GM18951 (cell line): ENCODE measurements at regions not wholly inside any gene's neighbourhood (a gene's known extent, or its start where the extent isn't known, plus 50 kb on each side); places are given as distances from the start of the nearest gene placed in this dataset.
"Not testable (repeated sequence)": the region's sequence is repeated elsewhere in the genome, so short reads cannot be mapped to it uniquely, and the experiment has no call there.

Experiments used
- POLR2A ChIP-seq: IDR thresholded peaks from 4 replicates; pipeline ENCODE4 v1.6.1; 2011; ENCODE audit warnings: mild to moderate bottlenecking; ENCODE audit not compliant: insufficient read length, insufficient read depth; ENCODE audit errors: extremely low read depth
- in situ Hi-C: fragments of 300-500 bp; cut with MboI; formaldehyde crosslinking; loops from one replicate; pipeline ENCODE4 v1.12.0; 2022; ENCODE audit warnings: low sequenced_read_pairs, mixed read lengths, inconsistent platforms; ENCODE audit not compliant: unreplicated experiment

DNA sequence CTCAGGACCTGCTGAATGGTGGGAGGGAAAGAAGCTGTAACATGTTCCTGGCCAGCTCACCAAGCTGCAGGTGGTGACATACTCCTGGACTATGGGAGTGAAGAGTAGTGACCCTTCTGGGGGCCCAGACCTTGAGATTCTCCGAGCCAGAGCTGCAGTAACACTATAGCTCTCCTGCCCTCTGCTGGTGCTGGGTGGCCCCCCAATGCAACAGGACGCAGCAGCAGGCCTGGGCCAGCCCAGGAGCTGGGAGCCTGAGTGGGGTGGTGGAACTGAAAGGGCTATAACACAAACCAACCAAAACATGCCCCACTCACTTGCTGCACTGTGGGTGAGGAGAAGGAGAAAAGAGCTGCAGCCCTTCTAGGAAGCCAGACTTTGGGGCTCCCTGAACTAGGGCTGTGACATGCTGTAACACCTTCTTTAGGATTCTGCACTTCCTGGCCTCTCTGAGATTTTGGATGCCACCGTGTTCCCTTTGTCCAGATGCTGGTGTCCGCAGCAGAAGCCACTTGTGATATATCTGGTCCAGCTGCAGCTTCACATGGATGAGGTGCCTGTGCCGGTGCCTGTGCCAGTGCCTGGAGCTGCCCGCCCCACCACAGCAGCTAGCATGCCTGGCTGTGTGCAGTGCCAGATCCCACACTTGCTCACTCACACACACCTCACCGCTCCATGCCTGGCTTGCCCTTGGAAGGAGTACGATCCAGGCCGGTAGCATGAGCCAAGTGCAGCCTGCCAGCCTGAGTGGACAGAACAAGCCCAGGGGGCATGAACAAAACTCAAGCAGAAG is 636.8 kb upstream of the KCNMB2 start:
- in situ Hi-C loops: no loop called here
- TF ChIP-seq POLR2A: no peak

DNA sequence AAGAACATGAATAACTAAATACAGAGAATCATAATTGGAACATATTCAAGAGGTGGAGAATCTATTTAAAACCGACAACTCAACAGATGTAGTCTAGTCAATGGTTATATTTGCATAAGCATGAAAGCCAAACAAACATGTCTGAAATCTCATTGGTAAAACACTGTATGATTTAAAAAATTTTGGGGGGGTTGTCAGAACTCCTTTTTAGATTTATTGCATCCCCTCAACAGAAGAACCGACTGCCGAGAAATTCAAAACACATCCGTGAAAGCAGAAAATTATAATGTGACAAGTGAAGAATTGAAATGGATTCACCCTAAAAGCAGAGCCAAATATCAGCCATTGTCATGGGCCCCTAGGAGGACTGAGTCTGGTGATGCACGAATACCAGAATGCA is 633.4 kb upstream of the KCNMB2 start:
- in situ Hi-C loops: no loop called here
- TF ChIP-seq POLR2A: no peak

- TF ChIP-seq POLR2A: no peak
These were observed 631.6 kb upstream of the KCNMB2 start for GRCh38 chr3:177904621-177905020.

GRCh38 chr3:177905173-177906125 is 630.8 kb upstream of the KCNMB2 start:
- no peak for TF ChIP-seq POLR2A
- in situ Hi-C loops: no loop called here

More at GRCh38 chr3:177904621-177905020, 631.6 kb upstream of the KCNMB2 start:
- in situ Hi-C loops: no loop called here

- no peak for TF ChIP-seq POLR2A
- in situ Hi-C loops: no loop called here
These were observed 630.1 kb upstream of the KCNMB2 start for GRCh38 chr3:177906126-177906511.

DNA sequence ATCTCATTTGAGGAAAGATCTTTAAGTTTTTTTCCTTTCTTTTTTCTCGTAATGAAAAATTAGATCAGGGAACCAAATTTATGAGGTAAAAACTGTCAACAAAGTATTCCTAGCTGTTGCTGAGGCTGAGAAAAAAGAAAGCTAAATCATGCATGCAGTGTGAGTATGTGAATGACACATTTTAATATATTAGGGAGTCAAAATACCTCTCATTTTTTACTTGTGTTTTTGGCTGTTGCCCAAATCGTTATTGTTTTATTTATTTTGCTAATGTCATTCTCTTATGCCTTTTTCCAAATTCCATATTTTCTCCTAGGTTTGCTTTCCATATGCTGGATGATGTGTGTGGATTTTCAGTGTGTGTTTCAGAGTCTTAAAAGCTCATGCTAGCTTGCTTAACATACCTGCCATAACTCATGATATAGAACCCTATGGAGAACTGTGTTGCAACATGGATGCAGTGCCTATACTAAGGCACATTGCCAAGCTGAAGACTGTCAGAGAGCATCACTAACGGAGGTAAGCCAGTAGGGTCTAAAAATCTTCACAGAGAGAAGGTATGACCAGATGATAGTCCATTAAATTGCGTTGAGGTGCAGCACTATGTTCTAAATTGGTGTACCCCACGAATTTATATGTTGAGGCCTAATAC is 629.5 kb upstream of the KCNMB2 start:
- in situ Hi-C loops: no loop called here
- no peak for TF ChIP-seq POLR2A

- in situ Hi-C loops: not testable (repeated sequence)
These were observed 626.7 kb upstream of the KCNMB2 start for GRCh38 chr3:177909530-177909929.

DNA sequence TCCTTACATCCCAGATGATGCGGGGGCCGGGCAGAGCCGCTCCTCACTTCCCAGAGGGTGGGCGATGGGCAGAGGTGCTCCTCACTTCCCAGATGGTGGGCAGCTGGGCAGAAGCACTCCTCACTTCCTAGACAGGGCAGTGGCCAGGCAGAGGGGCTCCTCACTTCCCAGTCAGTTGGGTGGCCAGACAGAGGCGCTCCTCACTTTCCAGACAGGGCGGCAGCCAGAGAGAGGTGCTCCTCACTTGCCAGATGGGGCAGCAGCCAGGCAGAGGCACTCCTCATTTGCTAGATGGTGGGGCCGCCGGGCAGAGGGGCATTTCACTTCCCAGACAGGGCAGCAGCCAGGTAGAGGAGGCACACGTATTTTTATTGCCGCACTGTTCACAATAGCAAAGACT is 622.0 kb upstream of the KCNMB2 start:
- TF ChIP-seq POLR2A: no peak
- in situ Hi-C loops: no loop called here

DNA sequence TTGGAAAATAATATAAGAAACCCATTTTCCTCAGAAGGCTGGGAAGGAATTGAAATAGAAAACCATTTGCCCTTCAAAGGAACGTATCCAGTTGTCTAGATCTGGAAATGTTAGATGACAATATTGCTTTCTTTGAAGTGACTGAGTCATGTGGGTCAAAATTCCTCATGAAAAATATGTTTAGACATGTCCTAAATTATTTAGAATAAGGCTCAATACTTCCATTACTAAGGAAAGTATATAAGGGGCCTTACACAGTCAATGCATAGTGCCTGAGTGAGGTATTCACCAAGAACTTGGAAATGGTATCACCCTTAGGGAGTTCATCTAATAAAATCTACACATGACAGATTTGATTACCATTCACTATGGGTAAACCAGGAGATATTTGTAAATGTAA is 619.8 kb upstream of the KCNMB2 start:
- in situ Hi-C loops: no loop called here
- no peak for TF ChIP-seq POLR2A

- no peak for TF ChIP-seq POLR2A
- in situ Hi-C loops: no loop called here
These were observed 618.9 kb upstream of the KCNMB2 start for GRCh38 chr3:177917234-177917861.

DNA sequence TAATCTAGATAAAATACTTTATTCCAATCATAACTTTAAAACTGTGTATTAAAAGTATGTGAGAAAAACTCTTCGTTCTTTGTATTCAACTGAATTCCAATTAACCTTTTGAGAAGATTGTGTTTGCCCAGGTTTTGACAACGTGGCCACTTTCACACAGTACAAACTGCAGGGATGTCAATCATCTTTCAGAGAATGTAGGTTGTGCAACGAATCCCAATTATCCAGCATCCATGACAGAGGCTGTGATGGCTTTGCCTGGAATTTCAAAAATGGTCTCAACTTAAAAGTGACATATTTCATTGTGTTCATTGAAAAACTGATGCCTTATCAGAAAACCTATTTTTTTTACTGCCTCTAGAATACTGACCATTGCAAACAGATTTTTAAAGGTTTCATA is 615.1 kb upstream of the KCNMB2 start:
- no peak for TF ChIP-seq POLR2A
- in situ Hi-C loops: no loop called here

GRCh38 chr3:177924261-177924660 is 612.0 kb upstream of the KCNMB2 start:
- TF ChIP-seq POLR2A: no peak

DNA sequence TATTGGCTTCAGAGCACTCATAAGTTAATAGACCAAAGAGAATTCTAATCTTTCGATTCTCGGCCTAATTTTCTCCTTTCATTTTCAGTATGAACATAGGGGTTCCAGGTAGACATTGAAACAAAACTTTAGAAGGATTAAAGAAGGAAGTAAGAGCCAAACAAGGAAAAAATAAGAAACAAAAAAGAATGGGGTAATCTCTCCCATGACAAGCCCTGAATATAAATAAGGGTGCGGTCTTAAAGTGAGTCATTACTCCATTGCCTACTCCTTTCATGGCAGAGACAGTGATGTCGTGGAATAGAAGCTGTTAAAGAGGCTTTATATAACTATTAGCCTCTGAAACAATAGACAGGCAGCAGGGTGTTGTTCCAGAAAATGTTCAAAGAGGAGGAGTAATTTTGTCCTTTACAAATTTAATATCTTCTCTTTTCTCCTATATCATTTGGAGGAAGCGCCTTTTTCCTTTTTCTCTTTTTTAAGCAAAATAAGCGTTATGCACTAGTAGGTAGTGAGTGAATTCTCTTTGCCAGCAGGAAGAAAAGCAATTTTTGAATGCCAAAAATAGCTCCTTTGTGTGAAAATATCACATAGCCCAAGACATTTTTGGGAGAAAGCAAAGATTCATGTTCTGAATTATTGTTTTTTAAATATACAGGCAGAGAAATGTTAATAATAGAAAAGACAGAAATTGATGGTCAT is 607.9 kb upstream of the KCNMB2 start:
- in situ Hi-C loops: no loop called here
- no peak for TF ChIP-seq POLR2A

More at GRCh38 chr3:177924261-177924660, 612.0 kb upstream of the KCNMB2 start:
- in situ Hi-C loops: no loop called here

- in situ Hi-C loops: no loop called here
These were observed 606.9 kb upstream of the KCNMB2 start for GRCh38 chr3:177929310-177929709.

More at GRCh38 chr3:177929310-177929709, 606.9 kb upstream of the KCNMB2 start:
- TF ChIP-seq POLR2A: no peak
